NT2/D1 (cell line): ENCODE measurements at regions not wholly inside any gene's neighbourhood (a gene's known extent, or its start where the extent isn't known, plus 50 kb on each side); places are given as distances from the start of the nearest gene placed in this dataset.

Experiments used
- SUZ12 ChIP-seq: IDR thresholded peaks from 2 replicates; pipeline ENCODE4 v1.6.1; 2011; ENCODE audit not compliant: insufficient read length, insufficient read depth; ENCODE audit errors: extremely low read depth
- YY1 ChIP-seq: IDR thresholded peaks from 2 replicates; pipeline ENCODE4 v1.6.1; 2011; ENCODE audit not compliant: insufficient read length, insufficient read depth

GRCh38 chr2:175834477-175834876 is 167.6 kb downstream of the LNPK start:
- no peak for TF ChIP-seq SUZ12
- TF ChIP-seq YY1, result no peak
